ENCODE measurements at regions not wholly inside any gene's neighbourhood (a gene's known extent, or its start where the extent isn't known, plus 50 kb on each side); places are given as distances from the start of the nearest gene placed in this dataset.

- no peak overlapping the region for H2AFZ ChIP-seq (ENCODE audit: low read length)
- H3K4me1 ChIP-seq (ENCODE audit: control insufficient read depth, extremely low read depth, insufficient read depth, low read length), result no peaks in the 10 kb centered on the region
- H3K9ac ChIP-seq (ENCODE audit: insufficient read depth, low read length), result no peak overlapping the region
- no peaks in the 10 kb centered on the region for H3K36me3 ChIP-seq (ENCODE audit: control insufficient read depth, insufficient read depth, low read length)
- no peak for TF ChIP-seq EZH2 (IDR thresholded peaks at IDR 0.05; ENCODE audit: low read length, missing control alignments)
- no peak overlapping the region for H3K4me3 ChIP-seq (replicated peaks in 1 of 4; ENCODE audit: control extremely low read depth in 1 of 4, insufficient read depth in 1 of 4, low read depth in 3 of 4, low read length in 4 of 4)
- H3K27ac ChIP-seq (ENCODE audit: insufficient read depth, low read length), result no peak overlapping the region
- H3K9me3 ChIP-seq (ENCODE audit: control insufficient read depth, insufficient read depth, low read depth, low read length), result no peaks in the 10 kb centered on the region
- no peaks in the 10 kb centered on the region for H3K79me2 ChIP-seq (ENCODE audit: control insufficient read depth, insufficient read depth, low read length)
- no peak overlapping the region for H3K4me2 ChIP-seq (ENCODE audit: extremely low read depth, insufficient read depth, low read length)
- H4K20me1 ChIP-seq (ENCODE audit: control insufficient read depth, extremely low read depth, insufficient read depth, low read length), result no peaks in the 10 kb centered on the region
- DNase-seq (ENCODE audit: low read depth in 2 of 2), result no peak
- H3K27me3 ChIP-seq (ENCODE audit: control insufficient read depth, insufficient read depth, low read length), result no peaks in the 10 kb centered on the region
Measured at GRCh38 chr16:66224626-66225025, 141.9 kb upstream of the CDH5 start.

- Histone ChIP-seq H3K4me1 (ENCODE audit: control insufficient read depth, extremely low read depth, insufficient read depth, low read length) (no peaks in the 10 kb centered on the region), H3K4me3 (replicated peaks in 1 of 4; ENCODE audit: control extremely low read depth in 1 of 4, insufficient read depth in 1 of 4, low read depth in 3 of 4, low read length in 4 of 4) (no peak overlapping the region), H3K4me2 (ENCODE audit: extremely low read depth, insufficient read depth, low read length) (no peak overlapping the region), H4K20me1 (ENCODE audit: control insufficient read depth, extremely low read depth, insufficient read depth, low read length) (no peaks in the 10 kb centered on the region), H3K36me3 (ENCODE audit: control insufficient read depth, insufficient read depth, low read length) (no peaks in the 10 kb centered on the region), H3K79me2 (ENCODE audit: control insufficient read depth, insufficient read depth, low read length) (no peaks in the 10 kb centered on the region), H3K9me3 (ENCODE audit: control insufficient read depth, insufficient read depth, low read depth, low read length) (no peaks in the 10 kb centered on the region), H2AFZ (ENCODE audit: low read length) (no peak overlapping the region), H3K9ac (ENCODE audit: insufficient read depth, low read length) (no peak overlapping the region), H3K27ac (ENCODE audit: insufficient read depth, low read length) (no peak overlapping the region), H3K27me3 (ENCODE audit: control insufficient read depth, insufficient read depth, low read length) (no peaks in the 10 kb centered on the region)
- no peak for DNase-seq (ENCODE audit: low read depth in 2 of 2)
- TF ChIP-seq, protein P1, sequence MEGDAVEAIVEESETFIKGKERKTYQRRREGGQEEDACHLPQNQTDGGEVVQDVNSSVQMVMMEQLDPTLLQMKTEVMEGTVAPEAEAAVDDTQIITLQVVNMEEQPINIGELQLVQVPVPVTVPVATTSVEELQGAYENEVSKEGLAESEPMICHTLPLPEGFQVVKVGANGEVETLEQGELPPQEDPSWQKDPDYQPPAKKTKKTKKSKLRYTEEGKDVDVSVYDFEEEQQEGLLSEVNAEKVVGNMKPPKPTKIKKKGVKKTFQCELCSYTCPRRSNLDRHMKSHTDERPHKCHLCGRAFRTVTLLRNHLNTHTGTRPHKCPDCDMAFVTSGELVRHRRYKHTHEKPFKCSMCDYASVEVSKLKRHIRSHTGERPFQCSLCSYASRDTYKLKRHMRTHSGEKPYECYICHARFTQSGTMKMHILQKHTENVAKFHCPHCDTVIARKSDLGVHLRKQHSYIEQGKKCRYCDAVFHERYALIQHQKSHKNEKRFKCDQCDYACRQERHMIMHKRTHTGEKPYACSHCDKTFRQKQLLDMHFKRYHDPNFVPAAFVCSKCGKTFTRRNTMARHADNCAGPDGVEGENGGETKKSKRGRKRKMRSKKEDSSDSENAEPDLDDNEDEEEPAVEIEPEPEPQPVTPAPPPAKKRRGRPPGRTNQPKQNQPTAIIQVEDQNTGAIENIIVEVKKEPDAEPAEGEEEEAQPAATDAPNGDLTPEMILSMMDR (conservative IDR thresholded peaks at IDR 0.05 in 1 of 2, IDR thresholded peaks at IDR 0.05 in 1 of 2; ENCODE audit: low read depth in 1 of 2, low read length in 2 of 2), result no peak
- no peak for TF ChIP-seq EZH2 (IDR thresholded peaks at IDR 0.05; ENCODE audit: low read length, missing control alignments)
Measured at GRCh38 chr16:66224186-66224585, 142.3 kb upstream of the CDH5 start.

- H2AFZ ChIP-seq (ENCODE audit: low read length), result no peak overlapping the region
- no peaks in the 10 kb centered on the region for H3K79me2 ChIP-seq (ENCODE audit: control insufficient read depth, insufficient read depth, low read length)
- H3K4me3 ChIP-seq (replicated peaks in 1 of 4; ENCODE audit: control extremely low read depth in 1 of 4, insufficient read depth in 1 of 4, low read depth in 3 of 4, low read length in 4 of 4), result no peak overlapping the region
- no peaks in the 10 kb centered on the region for H4K20me1 ChIP-seq (ENCODE audit: control insufficient read depth, extremely low read depth, insufficient read depth, low read length)
- H3K9ac ChIP-seq (ENCODE audit: insufficient read depth, low read length), result no peak overlapping the region
- no peaks in the 10 kb centered on the region for H3K36me3 ChIP-seq (ENCODE audit: control insufficient read depth, insufficient read depth, low read length)
- H3K27me3 ChIP-seq (ENCODE audit: control insufficient read depth, insufficient read depth, low read length), result no peaks in the 10 kb centered on the region
- peak; percentile 39 to 73 for DNase-seq (ENCODE audit: low read depth in 2 of 2)
- TF ChIP-seq, protein P1 (conservative IDR thresholded peaks at IDR 0.05 in 1 of 2, IDR thresholded peaks at IDR 0.05 in 1 of 2; ENCODE audit: low read depth in 1 of 2, low read length in 2 of 2), result no peak
- no peak for TF ChIP-seq EZH2 (IDR thresholded peaks at IDR 0.05; ENCODE audit: low read length, missing control alignments)
- no peaks in the 10 kb centered on the region for H3K4me1 ChIP-seq (ENCODE audit: control insufficient read depth, extremely low read depth, insufficient read depth, low read length)
- no peak overlapping the region for H3K4me2 ChIP-seq (ENCODE audit: extremely low read depth, insufficient read depth, low read length)
- no peaks in the 10 kb centered on the region for H3K9me3 ChIP-seq (ENCODE audit: control insufficient read depth, insufficient read depth, low read depth, low read length)
- no peak overlapping the region for H3K27ac ChIP-seq (ENCODE audit: insufficient read depth, low read length)
Measured at GRCh38 chr16:66223176-66223780, 143.2 kb upstream of the CDH5 start.
